ENCODE measurements at regions not wholly inside any gene's neighbourhood (a gene's known extent, or its start where the extent isn't known, plus 50 kb on each side); places are given as distances from the start of the nearest gene placed in this dataset.

DNA sequence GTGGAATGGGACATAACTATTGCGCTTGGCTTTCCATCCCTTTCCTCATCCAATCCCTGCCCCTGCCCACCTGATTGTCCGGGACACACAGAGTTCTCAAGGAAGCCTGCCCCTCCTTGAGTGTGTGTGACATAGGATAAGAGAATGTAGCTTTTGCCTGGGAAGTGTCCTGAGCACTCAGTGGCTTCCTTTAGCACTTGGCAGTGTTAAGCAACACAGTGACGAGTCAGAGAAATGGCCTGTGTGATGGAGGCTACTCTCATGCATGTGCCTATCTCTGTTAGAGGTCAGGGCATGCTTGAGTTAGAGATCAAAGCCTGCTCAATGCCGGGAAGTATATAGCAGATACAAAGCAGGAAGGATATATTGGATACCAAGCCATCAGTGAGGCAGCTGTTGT lies 289.5 kb downstream of the SIPA1L2 start:
- TF ChIP-seq POLR2AphosphoS5 (IDR thresholded peaks at IDR 0.05; ENCODE audit: insufficient read depth in 1 of 2, low read depth in 1 of 2) (no peak), CTCF (IDR thresholded peaks at IDR 0.05) (no peak), POLR2A (IDR thresholded peaks at IDR 0.05) (no peak)

Measured in vagina (tissue), 2 donors.